GM19438 (cell line): ENCODE measurements at regions not wholly inside any gene's neighbourhood (a gene's known extent, or its start where the extent isn't known, plus 50 kb on each side); places are given as distances from the start of the nearest gene placed in this dataset.

Experiments used
- ATAC-seq: cut with Tn5 transposase; IDR thresholded peaks from one replicate; pipeline ENCODE4 v1.9.1; 2021; ENCODE audit warnings: low read depth; ENCODE audit not compliant: unreplicated experiment

GRCh38 chr4:78722878-78723277, 53.3 kb upstream of the BMP2K start:
- no peak for ATAC-seq
